C4-2B (cell line): ENCODE measurements at regions not wholly inside any gene's neighbourhood (a gene's known extent, or its start where the extent isn't known, plus 50 kb on each side); places are given as distances from the start of the nearest gene placed in this dataset.
A peak's percentile ranks its signal among the peaks of the same experiment; 100 is the strongest.

ENCODE experiments used
- H3K27ac ChIP-seq: fragments of 450-650 bp; 2 replicates; pipeline ENCODE4 v1.5.1; 2017
- CTCF ChIP-seq: fragments of 450-650 bp; conservative IDR thresholded peaks from 2 replicates; pipeline ENCODE4 v1.5.1; 2017; ENCODE audit warnings: mild to moderate bottlenecking
- ZFX ChIP-seq: fragments of 450-650 bp; IDR thresholded peaks from 2 replicates; pipeline ENCODE4 v1.6.1; 2017

- H3K27ac ChIP-seq = no peak overlapping the region
- TF ChIP-seq CTCF = no peak
- TF ChIP-seq ZFX = no peak
Observed at GRCh38 chr9:135340143-135340655, 139.4 kb upstream of the PPP1R26 start.

- H3K27ac ChIP-seq = no peak overlapping the region
- TF ChIP-seq CTCF (no peak), ZFX (no peak)
Observed at GRCh38 chr9:135340726-135341475, 138.7 kb upstream of the PPP1R26 start.

- TF ChIP-seq CTCF = no peak
- TF ChIP-seq ZFX = no peak
- H3K27ac ChIP-seq = no peak overlapping the region
Observed at GRCh38 chr9:135341612-135342169, 137.9 kb upstream of the PPP1R26 start.

- H3K27ac ChIP-seq = no peak overlapping the region
- TF ChIP-seq CTCF (no peak), ZFX (no peak)
Observed at GRCh38 chr9:135342206-135343130, 137.1 kb upstream of the PPP1R26 start.

- no peak overlapping the region for H3K27ac ChIP-seq
- no peak for TF ChIP-seq CTCF
- no peak for TF ChIP-seq ZFX
Observed at GRCh38 chr9:135343136-135343535, 136.4 kb upstream of the PPP1R26 start.

GRCh38 chr9:135343837-135344522 lies 135.6 kb upstream of the PPP1R26 start:
- H3K27ac ChIP-seq = no peak overlapping the region
- TF ChIP-seq ZFX = no peak
- peak; percentile 97 for TF ChIP-seq CTCF
